Esophagus squamous epithelium (tissue), 5 donors: ENCODE measurements at regions not wholly inside any gene's neighbourhood (a gene's known extent, or its start where the extent isn't known, plus 50 kb on each side); places are given as distances from the start of the nearest gene placed in this dataset.

Source experiments
- DNase-seq: peaks from one replicate; lab custom pipeline; 2025; lab: John Stamatoyannopoulos, UW
- H3K27ac ChIP-seq, 4 donors: fragments of 200-600 bp; sonication (generic); one replicate each; pipeline ENCODE4 v1.5.1; 2016 to 2019; ENCODE audit warnings: mild to moderate bottlenecking in 1 of 4
- H3K27me3 ChIP-seq, 4 donors: fragments of 200-600 bp; sonication (generic); 1 replicate in 3 of 4; 2 replicates in 1 of 4; pipeline versions ENCODE4 v1.5.1 to v1.6.0; 2017 to 2021; ENCODE audit warnings: antibody characterized with exemption in 1 of 4
- H3K36me3 ChIP-seq, 3 donors: fragments of 200-600 bp; sonication (generic); one replicate each; pipeline ENCODE4 v1.5.1; 2016 to 2019
- H3K4me1 ChIP-seq, 3 donors: fragments of 200-600 bp; sonication (generic); one replicate each; pipeline ENCODE4 v1.5.1; 2017 to 2019
- H3K4me3 ChIP-seq, 4 donors: fragments of 200-600 bp; sonication (generic); 1 replicate in 3 of 4; 2 replicates in 1 of 4; pipeline ENCODE4 v1.5.1; 2016 to 2019; ENCODE audit warnings: mild to moderate bottlenecking in 2 of 4, moderate library complexity in 1 of 4
- H3K9me3 ChIP-seq, 3 donors: fragments of 200-600 bp; sonication (generic); one replicate each; pipeline ENCODE4 v1.5.1; 2016 to 2019
- CTCF ChIP-seq, 6 experiments: fragments of 450-650 bp in 4 of 6; fragments of 200-600 bp in 2 of 6; sonication (generic) in 2 of 6; IDR thresholded peaks; one replicate each; pipeline ENCODE4 v1.5.1; 2016 to 2019; ENCODE audit warnings: antibody characterized with exemption in 6 of 6, mild to moderate bottlenecking in 4 of 6, moderate library complexity in 4 of 6
- POLR2A ChIP-seq, 4 donors: fragments of 450-650 bp; IDR thresholded peaks; one replicate each; pipeline ENCODE4 v1.6.1; 2017; ENCODE audit warnings: antibody characterized with exemption in 4 of 4, mild to moderate bottlenecking in 4 of 4, moderate library complexity in 3 of 4
- WGBS, 2 donors: methylation state at CpG; one replicate each; pipeline ENCODE4 v1.1.5; 2018; 5-methylcytosine and 5-hydroxymethylcytosine counted together
- intact Hi-C: fragments of 100-400 bp; cut with DNase I; formaldehyde crosslinking; loops from one replicate; pipeline ENCODE4 v1.15.0; 2022
- donor health status: DM: yes; HTN: yes; CAD: no.

DNA sequence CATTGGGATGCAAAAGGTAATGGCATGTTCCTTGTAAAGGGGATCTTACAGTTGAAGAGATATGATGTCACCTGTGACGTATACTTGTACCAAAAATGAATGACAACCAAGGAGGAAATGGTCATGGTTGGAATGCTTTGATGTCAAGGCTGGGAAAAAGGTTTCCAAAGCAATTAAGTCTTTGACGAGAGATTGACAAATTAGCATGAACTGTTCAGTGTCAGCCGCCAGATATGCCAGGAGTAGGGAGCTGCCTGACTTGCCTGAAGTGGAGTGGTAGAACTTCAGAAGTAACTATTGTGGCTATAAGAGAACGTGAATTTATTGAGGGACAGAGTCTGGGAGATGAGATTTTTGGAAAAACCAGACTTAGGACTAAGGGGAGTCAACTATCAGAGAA lies 88.1 kb downstream of the SEPTIN7 start:
- Histone ChIP-seq H3K4me1 (peaks cover 0 to 6% (median 0%) of the 10 kb centered on the region in 3 donors), H3K27me3 (no peaks in the 10 kb centered on the region), H3K27ac (no peak overlapping the region), H3K36me3 (peaks cover 0 to 77% (median 4%) of the 10 kb centered on the region in 3 donors), H3K9me3 (no peaks in the 10 kb centered on the region), H3K4me3 (no peak overlapping the region)
- TF ChIP-seq CTCF (IDR thresholded peaks at IDR 0.05), result no peak
- TF ChIP-seq POLR2A (IDR thresholded peaks at IDR 0.05), result no peak
- DNase-seq, result no peak
- intact Hi-C loops, result no loop called here
- 89 to 97% methylated on average over 4 of the region's 4 CpGs for WGBS, 2 donors

GRCh38 chr7:35889870-35890269 lies 89.0 kb downstream of the SEPTIN7 start:
- 95 to 100% methylated on average over 2 of the region's 2 CpGs for WGBS, 2 donors
- Histone ChIP-seq H3K36me3 (peaks cover 0 to 68% (median 4%) of the 10 kb centered on the region in 3 donors), H3K4me3 (no peak overlapping the region), H3K27me3 (no peaks in the 10 kb centered on the region), H3K9me3 (no peaks in the 10 kb centered on the region), H3K4me1 (peaks cover 0 to 6% (median 0%) of the 10 kb centered on the region in 3 donors), H3K27ac (no peak overlapping the region)
- intact Hi-C loops, result no loop called here
- DNase-seq, result no peak
- TF ChIP-seq POLR2A (IDR thresholded peaks at IDR 0.05) (no peak), CTCF (IDR thresholded peaks at IDR 0.05) (no peak)

GRCh38 chr7:35891004-35891830 lies 90.4 kb downstream of the SEPTIN7 start:
- 88 to 89% methylated on average over 3 of the region's 3 CpGs for WGBS, 2 donors
- TF ChIP-seq CTCF (IDR thresholded peaks at IDR 0.05) (no peak), POLR2A (IDR thresholded peaks at IDR 0.05) (no peak)
- no peak overlapping the region for H3K27ac ChIP-seq
- H3K4me1 ChIP-seq, result peaks cover 0 to 6% (median 0%) of the 10 kb centered on the region in 3 donors
- H3K9me3 ChIP-seq, result no peaks in the 10 kb centered on the region
- H3K4me3 ChIP-seq, result no peak overlapping the region
- intact Hi-C loops, result no loop called here
- DNase-seq, result no peak
- peaks cover 0 to 55% (median 4%) of the 10 kb centered on the region in 3 donors for H3K36me3 ChIP-seq
- H3K27me3 ChIP-seq, result no peaks in the 10 kb centered on the region

DNA sequence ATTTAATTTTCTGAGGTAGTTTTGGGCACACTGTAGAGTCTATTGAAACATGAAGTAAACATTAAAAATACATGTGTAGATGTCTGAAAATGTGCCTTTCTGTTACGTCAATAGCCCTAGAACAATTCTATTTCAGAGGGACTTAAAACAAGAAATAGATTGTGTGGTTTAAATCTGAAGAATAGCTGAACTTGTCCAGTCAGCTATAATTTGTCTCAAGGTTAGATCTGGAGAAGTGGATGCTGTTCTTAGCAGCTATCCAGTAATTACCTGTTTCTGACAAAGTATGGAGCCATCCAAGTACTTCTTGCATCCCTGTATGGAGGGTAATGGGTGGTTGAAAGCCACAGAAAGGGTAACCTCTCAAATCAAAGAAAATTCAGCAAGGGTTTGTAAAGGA lies 92.8 kb downstream of the SEPTIN7 start:
- WGBS, 2 donors, result 91 to 96% methylated on average over 1 of the region's 1 CpG
- intact Hi-C loops, result no loop called here
- Histone ChIP-seq H3K36me3 (peaks cover 0 to 39% (median 0%) of the 10 kb centered on the region in 3 donors), H3K9me3 (no peaks in the 10 kb centered on the region), H3K27me3 (no peaks in the 10 kb centered on the region), H3K4me3 (no peak overlapping the region), H3K27ac (no peak overlapping the region), H3K4me1 (peaks cover 0 to 6% (median 0%) of the 10 kb centered on the region in 3 donors)
- TF ChIP-seq POLR2A (IDR thresholded peaks at IDR 0.05) (no peak), CTCF (IDR thresholded peaks at IDR 0.05) (no peak)
- DNase-seq, result no peak

DNA sequence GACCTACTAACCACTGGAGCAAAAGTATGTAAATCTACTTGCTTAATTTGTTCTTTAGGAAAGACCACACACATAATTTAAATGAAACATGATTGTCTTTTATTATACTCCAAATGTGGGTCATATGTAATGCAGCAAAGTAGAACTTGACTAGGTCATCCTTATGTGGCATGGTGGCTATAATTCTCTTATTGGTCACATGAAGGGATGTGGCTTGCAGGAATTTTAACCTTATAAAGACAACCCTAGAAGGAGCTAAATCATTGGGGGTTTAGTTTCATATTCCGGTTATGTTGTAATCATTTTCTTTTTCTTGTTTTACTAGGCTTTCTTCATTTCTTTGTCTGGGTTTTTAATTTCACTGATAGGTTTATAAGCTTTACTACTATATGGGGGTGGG lies 93.9 kb downstream of the SEPTIN7 start:
- Histone ChIP-seq H3K36me3 (peaks cover 0 to 39% (median 0%) of the 10 kb centered on the region in 3 donors), H3K4me3 (no peak overlapping the region), H3K4me1 (peaks cover 0 to 6% (median 0%) of the 10 kb centered on the region in 3 donors), H3K27ac (no peak overlapping the region), H3K9me3 (no peaks in the 10 kb centered on the region), H3K27me3 (no peaks in the 10 kb centered on the region)
- WGBS, 2 donors, result 86 to 93% methylated on average over 1 of the region's 1 CpG
- TF ChIP-seq POLR2A (IDR thresholded peaks at IDR 0.05), result no peak
- no peak for TF ChIP-seq CTCF (IDR thresholded peaks at IDR 0.05)
- intact Hi-C loops, result no loop called here
- no peak for DNase-seq
